Keratinocyte (primary cell): ENCODE measurements at regions not wholly inside any gene's neighbourhood (a gene's known extent, or its start where the extent isn't known, plus 50 kb on each side); places are given as distances from the start of the nearest gene placed in this dataset.

ENCODE experiments used
- DNase-seq: peaks from one replicate; pipeline ENCODE4 v3.0.0-alpha.2; 2011; ENCODE audit warnings: low read depth, missing footprints, low spot score
- FAIRE-seq: peaks from 2 replicates; lab custom pipeline; 2011; peaks lifted over from hg19 to GRCh38; lab: Jason Lieb, UNC
- H2AFZ ChIP-seq: 2 replicates; pipeline ENCODE4 v1.6.0; 2012; ENCODE audit warnings: low read length, control low read depth, inconsistent platforms; ENCODE audit not compliant: control insufficient read depth
- H3K27ac ChIP-seq: 2 replicates; pipeline ENCODE4 v1.5.1; 2011; ENCODE audit warnings: low read length; ENCODE audit not compliant: control insufficient read depth, insufficient read depth
- H3K27me3 ChIP-seq: 3 replicates; pipeline ENCODE4 v1.6.0; 2011; ENCODE audit warnings: low read length; ENCODE audit not compliant: control insufficient read depth, insufficient read depth; ENCODE audit errors: extremely low read depth
- H3K36me3 ChIP-seq, 2 experiments: 2 replicates in 1 of 2; 3 replicates in 1 of 2; pipeline ENCODE4 v1.5.1; 2011; ENCODE audit warnings: low read length in 2 of 2, mild to moderate bottlenecking in 1 of 2; ENCODE audit not compliant: control insufficient read depth in 2 of 2, insufficient read depth in 2 of 2; ENCODE audit errors: extremely low read depth in 1 of 2
- H3K4me1 ChIP-seq: 3 replicates; pipeline ENCODE4 v1.5.1; 2011; ENCODE audit warnings: low read length; ENCODE audit not compliant: control insufficient read depth, insufficient read depth; ENCODE audit errors: extremely low read depth
- H3K4me2 ChIP-seq: 3 replicates; pipeline ENCODE4 v1.6.0; 2011; ENCODE audit warnings: low read depth, low read length; ENCODE audit not compliant: control insufficient read depth, insufficient read depth; ENCODE audit errors: extremely low read depth
- H3K4me3 ChIP-seq, 3 experiments: fragments of 200-600 bp in 1 of 3; sonication (generic) in 1 of 3; 2 replicates in 2 of 3; 3 replicates in 1 of 3; pipeline ENCODE4 v1.5.1; 2011 to 2016; ENCODE audit warnings: low read length in 3 of 3, mild to moderate bottlenecking in 3 of 3, control low read depth in 2 of 3, inconsistent platforms in 1 of 3, low read depth in 1 of 3, mixed read lengths in 1 of 3, mixed run types in 1 of 3, moderate library complexity in 1 of 3; ENCODE audit not compliant: control insufficient read depth in 2 of 3, insufficient read depth in 2 of 3; ENCODE audit errors: extremely low read depth in 1 of 3
- H3K79me2 ChIP-seq: 2 replicates; pipeline ENCODE4 v1.6.0; 2012; ENCODE audit warnings: low read length; ENCODE audit not compliant: control insufficient read depth, insufficient read depth
- H3K9ac ChIP-seq: 3 replicates; pipeline ENCODE4 v1.6.0; 2011; ENCODE audit warnings: low read length; ENCODE audit not compliant: control insufficient read depth, insufficient read depth; ENCODE audit errors: extremely low read depth
- H3K9me1 ChIP-seq: 3 replicates; pipeline ENCODE4 v1.6.0; 2011; ENCODE audit warnings: low read length; ENCODE audit not compliant: control insufficient read depth, insufficient read depth; ENCODE audit errors: extremely low read depth
- H3K9me3 ChIP-seq: 2 replicates; pipeline ENCODE4 v1.5.1; 2012; ENCODE audit warnings: low read depth, low read length; ENCODE audit not compliant: control insufficient read depth
- H4K20me1 ChIP-seq: 3 replicates; pipeline ENCODE4 v1.6.0; 2011; ENCODE audit warnings: low read length; ENCODE audit not compliant: control insufficient read depth, insufficient read depth; ENCODE audit errors: extremely low read depth
- EZH2 ChIP-seq: IDR thresholded peaks from one replicate; pipeline ENCODE4 v1.6.1; 2012; ENCODE audit warnings: inconsistent platforms, mild to moderate bottlenecking, low read length, moderate library complexity
- dilution Hi-C: fragments of 300-500 bp; cut with MboI; formaldehyde crosslinking; loops from one replicate; pipeline ENCODE4 v1.7.0; 2020; ENCODE audit warnings: low sequenced_read_pairs; ENCODE audit not compliant: extremely low pct_ligation_motif_present
- TF ChIP-seq, protein P1 (sequence below), 3 experiments: IDR thresholded peaks in 1 of 3; conservative IDR thresholded peaks in 1 of 3; optimal IDR thresholded peaks in 1 of 3; 2 replicates in 2 of 3; 3 replicates in 1 of 3; pipeline versions ENCODE3 to v1.5.1; 2011; ENCODE audit warnings: low read length in 3 of 3, mild to moderate bottlenecking in 3 of 3, moderate library complexity in 2 of 3, control low read depth in 1 of 3, inconsistent platforms in 1 of 3; ENCODE audit not compliant: insufficient read depth in 2 of 3; ENCODE audit errors: extremely low read depth in 1 of 3

- H3K4me1 ChIP-seq, result no peaks in the 10 kb centered on the region
- H4K20me1 ChIP-seq, result no peaks in the 10 kb centered on the region
- no peak overlapping the region for H3K4me3 ChIP-seq
- H3K9ac ChIP-seq, result no peak overlapping the region
- TF ChIP-seq EZH2, result no peak
- TF ChIP-seq, protein P1, sequence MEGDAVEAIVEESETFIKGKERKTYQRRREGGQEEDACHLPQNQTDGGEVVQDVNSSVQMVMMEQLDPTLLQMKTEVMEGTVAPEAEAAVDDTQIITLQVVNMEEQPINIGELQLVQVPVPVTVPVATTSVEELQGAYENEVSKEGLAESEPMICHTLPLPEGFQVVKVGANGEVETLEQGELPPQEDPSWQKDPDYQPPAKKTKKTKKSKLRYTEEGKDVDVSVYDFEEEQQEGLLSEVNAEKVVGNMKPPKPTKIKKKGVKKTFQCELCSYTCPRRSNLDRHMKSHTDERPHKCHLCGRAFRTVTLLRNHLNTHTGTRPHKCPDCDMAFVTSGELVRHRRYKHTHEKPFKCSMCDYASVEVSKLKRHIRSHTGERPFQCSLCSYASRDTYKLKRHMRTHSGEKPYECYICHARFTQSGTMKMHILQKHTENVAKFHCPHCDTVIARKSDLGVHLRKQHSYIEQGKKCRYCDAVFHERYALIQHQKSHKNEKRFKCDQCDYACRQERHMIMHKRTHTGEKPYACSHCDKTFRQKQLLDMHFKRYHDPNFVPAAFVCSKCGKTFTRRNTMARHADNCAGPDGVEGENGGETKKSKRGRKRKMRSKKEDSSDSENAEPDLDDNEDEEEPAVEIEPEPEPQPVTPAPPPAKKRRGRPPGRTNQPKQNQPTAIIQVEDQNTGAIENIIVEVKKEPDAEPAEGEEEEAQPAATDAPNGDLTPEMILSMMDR (optimal IDR thresholded peaks at IDR 0.05 in 1 of 3, IDR thresholded peaks at IDR 0.05 in 1 of 3, conservative IDR thresholded peaks at IDR 0.05 in 1 of 3; ENCODE audit: extremely low read depth in 1 of 3, insufficient read depth in 2 of 3, low read length in 3 of 3), result no peak
- no peaks in the 10 kb centered on the region for H3K36me3 ChIP-seq
- H3K9me1 ChIP-seq, result no peaks in the 10 kb centered on the region
- H3K27me3 ChIP-seq, result no peaks in the 10 kb centered on the region
- no peak for FAIRE-seq
- H3K9me3 ChIP-seq, result no peaks in the 10 kb centered on the region
- dilution Hi-C loops, result no loop called here
- H3K4me2 ChIP-seq, result no peak overlapping the region
- no peaks in the 10 kb centered on the region for H3K79me2 ChIP-seq
- DNase-seq, result no peak
- H3K27ac ChIP-seq, result no peak overlapping the region
- H2AFZ ChIP-seq, result no peak overlapping the region
These were observed 799.4 kb upstream of the AGA start for GRCh38 chr4:178241601-178242118.

DNA sequence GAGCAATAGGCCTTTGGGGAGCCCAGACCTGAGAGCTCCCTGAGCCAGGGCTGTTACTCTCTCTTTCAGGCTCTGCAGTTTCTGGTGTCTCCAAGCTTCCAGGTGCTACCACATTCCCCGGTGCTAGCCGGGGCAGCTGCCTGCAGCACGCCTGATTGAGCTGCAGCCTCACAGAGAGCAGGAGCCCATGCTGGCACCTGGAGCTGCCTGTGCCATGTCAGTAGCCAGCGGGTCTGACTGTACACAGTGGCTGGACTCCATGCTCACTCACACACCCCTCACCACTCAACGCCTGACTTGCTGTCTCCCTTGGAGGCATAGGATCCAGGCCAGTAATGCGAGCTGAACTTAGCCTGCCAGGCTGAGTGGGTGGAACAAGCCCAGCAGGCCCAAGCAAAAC lies 800.4 kb upstream of the AGA start:
- dilution Hi-C loops, result no loop called here
- Histone ChIP-seq H3K9me1 (no peaks in the 10 kb centered on the region), H3K9ac (no peak overlapping the region), H3K27ac (no peak overlapping the region), H3K27me3 (no peaks in the 10 kb centered on the region), H4K20me1 (no peaks in the 10 kb centered on the region), H2AFZ (no peak overlapping the region), H3K9me3 (no peaks in the 10 kb centered on the region), H3K4me3 (no peak overlapping the region), H3K79me2 (no peaks in the 10 kb centered on the region), H3K4me2 (no peak overlapping the region), H3K36me3 (no peaks in the 10 kb centered on the region), H3K4me1 (no peaks in the 10 kb centered on the region)
- DNase-seq, result no peak
- FAIRE-seq, result no peak
- TF ChIP-seq, protein P1 (optimal IDR thresholded peaks at IDR 0.05 in 1 of 3, IDR thresholded peaks at IDR 0.05 in 1 of 3, conservative IDR thresholded peaks at IDR 0.05 in 1 of 3; ENCODE audit: extremely low read depth in 1 of 3, insufficient read depth in 2 of 3, low read length in 3 of 3), result no peak
- no peak for TF ChIP-seq EZH2
